ENCODE measurements at regions not wholly inside any gene's neighbourhood (a gene's known extent, or its start where the extent isn't known, plus 50 kb on each side); places are given as distances from the start of the nearest gene placed in this dataset.

GRCh38 chr9:119556129-119556875 lies 187.1 kb upstream of the BRINP1 start:
- TF ChIP-seq CTCF (IDR thresholded peaks at IDR 0.05) (peak; percentile 43 to 64 (median 59)), POLR2A (IDR thresholded peaks at IDR 0.05) (no peak)

Data from uterus (tissue), 2 donors.